DND-41 (cell line): ENCODE measurements at regions not wholly inside any gene's neighbourhood (a gene's known extent, or its start where the extent isn't known, plus 50 kb on each side); places are given as distances from the start of the nearest gene placed in this dataset.
A peak's percentile ranks its signal among the peaks of the same experiment; 100 is the strongest.

Source experiments
- EZH2 ChIP-seq: IDR thresholded peaks from 3 replicates; pipeline ENCODE4 v1.6.1; 2012; ENCODE audit warnings: borderline replicate concordance, low read depth, mild to moderate bottlenecking, moderate library complexity, low read length, inconsistent platforms; ENCODE audit not compliant: severe bottlenecking
- TF ChIP-seq, protein P1 (sequence below): IDR thresholded peaks from 2 replicates; pipeline ENCODE4 v1.5.1; 2012; ENCODE audit warnings: borderline replicate concordance, low read length, moderate library complexity, mild to moderate bottlenecking; ENCODE audit not compliant: poor library complexity, severe bottlenecking; ENCODE audit errors: extremely low read depth

- TF ChIP-seq, protein P1, sequence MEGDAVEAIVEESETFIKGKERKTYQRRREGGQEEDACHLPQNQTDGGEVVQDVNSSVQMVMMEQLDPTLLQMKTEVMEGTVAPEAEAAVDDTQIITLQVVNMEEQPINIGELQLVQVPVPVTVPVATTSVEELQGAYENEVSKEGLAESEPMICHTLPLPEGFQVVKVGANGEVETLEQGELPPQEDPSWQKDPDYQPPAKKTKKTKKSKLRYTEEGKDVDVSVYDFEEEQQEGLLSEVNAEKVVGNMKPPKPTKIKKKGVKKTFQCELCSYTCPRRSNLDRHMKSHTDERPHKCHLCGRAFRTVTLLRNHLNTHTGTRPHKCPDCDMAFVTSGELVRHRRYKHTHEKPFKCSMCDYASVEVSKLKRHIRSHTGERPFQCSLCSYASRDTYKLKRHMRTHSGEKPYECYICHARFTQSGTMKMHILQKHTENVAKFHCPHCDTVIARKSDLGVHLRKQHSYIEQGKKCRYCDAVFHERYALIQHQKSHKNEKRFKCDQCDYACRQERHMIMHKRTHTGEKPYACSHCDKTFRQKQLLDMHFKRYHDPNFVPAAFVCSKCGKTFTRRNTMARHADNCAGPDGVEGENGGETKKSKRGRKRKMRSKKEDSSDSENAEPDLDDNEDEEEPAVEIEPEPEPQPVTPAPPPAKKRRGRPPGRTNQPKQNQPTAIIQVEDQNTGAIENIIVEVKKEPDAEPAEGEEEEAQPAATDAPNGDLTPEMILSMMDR, result peak; percentile 34
- no peak for TF ChIP-seq EZH2
Observed at GRCh38 chr5:15286650-15287049, 213.3 kb upstream of the FBXL7 start.
